CD4-positive, alpha-beta T cell (primary cell): ENCODE measurements at regions not wholly inside any gene's neighbourhood (a gene's known extent, or its start where the extent isn't known, plus 50 kb on each side); places are given as distances from the start of the nearest gene placed in this dataset.
"Not testable (repeated sequence)": the region's sequence is repeated elsewhere in the genome, so short reads cannot be mapped to it uniquely, and the experiment has no call there.

Source experiments
- ATAC-seq: fragments of 200-7000 bp; cut with Tn5 transposase; one replicate; pipeline ENCODE4 v1.10.0; 2022; ENCODE audit warnings: mild to moderate bottlenecking; ENCODE audit not compliant: poor library complexity
- CTCF ChIA-PET: fragments of 350-600 bp; sonication (Branson Sonifier 250); formaldehyde crosslinking; loops from one replicate; lab custom pipeline; 2021; ENCODE audit warnings: antibody characterized with exemption, inconsistent platforms; lab: Charles Lee
- POLR2A ChIA-PET: fragments of 350-600 bp; sonication (Branson Sonifier 250); formaldehyde crosslinking; loops from one replicate; lab custom pipeline; 2021; ENCODE audit warnings: antibody characterized with exemption, inconsistent platforms; lab: Charles Lee
- DNase-seq, 14 experiments: peaks; one replicate each; pipeline ENCODE4 v3.0.0-alpha.2; 2013 to 2020; ENCODE audit warnings: mixed read lengths in 2 of 14
- H3K27ac ChIP-seq, 2 donors: one replicate each; pipeline versions ENCODE4 v1.5.1 to v1.7.0; 2013; ENCODE audit warnings: low read length in 2 of 2, low read depth in 1 of 2, mild to moderate bottlenecking in 1 of 2
- H3K27me3 ChIP-seq, 2 experiments: 1 replicate in 1 of 2; 2 replicates in 1 of 2; pipeline versions ENCODE4 v1.6.1 to v1.7.0; 2013; ENCODE audit warnings: low read length in 2 of 2, control low read depth in 1 of 2, mild to moderate bottlenecking in 1 of 2, moderate library complexity in 1 of 2; ENCODE audit not compliant: insufficient read depth in 2 of 2, control insufficient read depth in 1 of 2
- H3K36me3 ChIP-seq: one replicate; pipeline ENCODE4 v1.6.1; 2013; ENCODE audit warnings: low read length, control low read depth; ENCODE audit not compliant: insufficient read depth
- H3K4me1 ChIP-seq: one replicate; pipeline ENCODE4 v1.6.1; 2013; ENCODE audit warnings: low read length, control low read depth; ENCODE audit not compliant: insufficient read depth
- H3K4me3 ChIP-seq: one replicate; pipeline ENCODE4 v1.5.1; 2013; ENCODE audit warnings: mild to moderate bottlenecking, low read length, moderate library complexity
- H3K9me3 ChIP-seq, 2 experiments: 1 replicate in 1 of 2; 2 replicates in 1 of 2; pipeline versions ENCODE4 v1.6.1 to v1.7.0; 2013; ENCODE audit warnings: low read length in 2 of 2, mild to moderate bottlenecking in 2 of 2, control low read depth in 1 of 2, moderate library complexity in 1 of 2; ENCODE audit not compliant: control insufficient read depth in 1 of 2, insufficient read depth in 1 of 2
- H3K27ac Mint-ChIP-seq: one replicate; pipeline ENCODE4 v1.8.0; 2020; ENCODE audit warnings: mixed read lengths
- H3K27me3 Mint-ChIP-seq: one replicate; pipeline ENCODE4 v1.8.0; 2021; ENCODE audit warnings: mixed read lengths
- H3K36me3 Mint-ChIP-seq: one replicate; pipeline ENCODE4 v1.8.0; 2021; ENCODE audit warnings: low read depth, mixed read lengths
- H3K4me1 Mint-ChIP-seq: one replicate; pipeline ENCODE4 v1.8.0; 2021; ENCODE audit warnings: low read depth, mixed read lengths
- H3K4me3 Mint-ChIP-seq: one replicate; pipeline ENCODE4 v1.8.0; 2020; ENCODE audit warnings: mild to moderate bottlenecking, mixed read lengths
- H3K9me3 Mint-ChIP-seq: one replicate; pipeline ENCODE4 v1.8.0; 2020; ENCODE audit warnings: mixed read lengths
- CTCF ChIP-seq: fragments of 200-600 bp; IDR thresholded peaks from one replicate; pipeline ENCODE4 v1.8.0; 2022; ENCODE audit warnings: antibody characterized with exemption, mild to moderate bottlenecking
- intact Hi-C, 2 experiments: fragments of 100-400 bp; cut with DNase I in 1 of 2; cut with micrococcal nuclease in 1 of 2; formaldehyde crosslinking; loops; one replicate each; pipeline versions ENCODE4 v1.15.1 to v1.9.0; 2023 to 2025; cut with DNase I, micrococcal nuclease

DNA sequence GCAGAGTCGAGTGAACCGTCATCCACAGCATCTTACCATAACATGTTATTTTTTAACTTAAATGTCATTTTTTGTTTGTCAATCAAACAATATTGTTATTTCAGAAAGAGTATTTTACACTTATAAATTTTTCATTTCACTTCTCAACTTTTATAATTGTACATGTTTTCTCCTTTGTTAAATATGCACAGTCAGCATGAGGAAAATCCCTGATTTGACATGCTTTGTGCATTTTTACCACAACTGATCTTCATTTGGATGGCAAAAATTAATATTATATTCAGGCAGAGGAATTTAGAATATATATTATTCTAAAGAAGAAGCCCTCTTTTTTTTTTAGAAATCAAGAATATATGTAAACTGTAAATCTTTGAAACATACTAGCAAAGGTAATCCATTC is 958.0 kb upstream of the PCDH7 start:
- H3K36me3 ChIP-seq, result no peaks in the 10 kb centered on the region
- H3K4me1 ChIP-seq, result no peaks in the 10 kb centered on the region
- Mint-ChIP-seq H3K27ac (no peak overlapping the region), H3K4me1 (no peaks in the 10 kb centered on the region), H3K36me3 (no peaks in the 10 kb centered on the region), H3K9me3 (no peaks in the 10 kb centered on the region), H3K4me3 (no peak overlapping the region), H3K27me3 (no peaks in the 10 kb centered on the region)
- ChIA-PET POLR2A (no interaction called here), CTCF (no interaction called here)
- DNase-seq (no peak), ATAC-seq (no peak)
- no peak overlapping the region for H3K27ac ChIP-seq
- intact Hi-C loops, result no loop called here
- TF ChIP-seq CTCF, result no peak
- H3K4me3 ChIP-seq, result no peak overlapping the region
- no peaks in the 10 kb centered on the region for H3K27me3 ChIP-seq
- H3K9me3 ChIP-seq, result peaks cover 0 to 7% of the 10 kb centered on the region in 2 experiments

DNA sequence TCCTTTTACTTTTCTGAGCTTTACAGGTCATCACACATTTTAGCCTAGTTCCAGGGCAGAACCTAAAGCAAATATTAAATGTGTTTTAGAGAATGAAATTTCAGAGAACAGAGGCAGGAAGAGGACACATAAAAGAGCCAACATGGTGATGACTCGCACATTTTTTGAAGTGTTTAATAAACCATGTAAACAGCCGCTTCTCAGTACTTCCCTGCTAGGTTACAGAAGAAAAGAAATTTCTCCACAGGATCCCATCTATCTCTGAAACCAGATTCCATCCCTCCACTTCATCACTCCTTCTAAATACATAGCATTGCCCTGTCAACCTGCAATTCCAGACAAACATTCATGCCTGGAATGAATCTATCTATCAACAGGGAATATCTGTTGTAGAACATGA is 949.5 kb upstream of the PCDH7 start:
- no peak overlapping the region for H3K4me3 ChIP-seq
- no peaks in the 10 kb centered on the region for H3K27me3 ChIP-seq
- no peak for DNase-seq
- H3K4me1 ChIP-seq, result no peaks in the 10 kb centered on the region
- Mint-ChIP-seq H3K36me3 (no peaks in the 10 kb centered on the region), H3K27ac (no peak overlapping the region), H3K4me3 (no peak overlapping the region), H3K27me3 (no peaks in the 10 kb centered on the region), H3K9me3 (peaks cover 18% of the 10 kb centered on the region), H3K4me1 (no peaks in the 10 kb centered on the region)
- no peak for ATAC-seq
- ChIA-PET CTCF (no interaction called here), POLR2A (no interaction called here)
- H3K9me3 ChIP-seq, result no peaks in the 10 kb centered on the region
- H3K36me3 ChIP-seq, result no peaks in the 10 kb centered on the region
- no peak overlapping the region for H3K27ac ChIP-seq
- TF ChIP-seq CTCF, result no peak
- intact Hi-C loops, result no loop called here

- POLR2A ChIA-PET, H3K4me3 Mint-ChIP-seq: not testable (repeated sequence)
Measured at GRCh38 chr4:29788123-29788522, 932.0 kb upstream of the PCDH7 start.

GRCh38 chr4:29805245-29805644 is 914.9 kb upstream of the PCDH7 start:
- intact Hi-C loops, result no loop called here
- Histone ChIP-seq H3K27me3 (no peaks in the 10 kb centered on the region), H3K4me3 (no peak overlapping the region), H3K27ac (no peak overlapping the region), H3K4me1 (no peaks in the 10 kb centered on the region), H3K36me3 (no peaks in the 10 kb centered on the region), H3K9me3 (peaks cover 0 to 21% of the 10 kb centered on the region in 2 experiments)
- DNase-seq (no peak), ATAC-seq (no peak)
- POLR2A ChIA-PET, result no interaction called here
- no peaks in the 10 kb centered on the region for H3K36me3 Mint-ChIP-seq
- H3K4me1 Mint-ChIP-seq, result no peaks in the 10 kb centered on the region
- TF ChIP-seq CTCF, result no peak
- no peak overlapping the region for H3K27ac Mint-ChIP-seq
- no peak overlapping the region for H3K4me3 Mint-ChIP-seq
- CTCF ChIA-PET, result no interaction called here
- peaks cover 8% of the 10 kb centered on the region for H3K9me3 Mint-ChIP-seq
- no peaks in the 10 kb centered on the region for H3K27me3 Mint-ChIP-seq

More at GRCh38 chr4:29788123-29788522, 932.0 kb upstream of the PCDH7 start:
- H3K27ac Mint-ChIP-seq, H3K4me3 ChIP-seq, H3K36me3 ChIP-seq, H3K27me3 ChIP-seq, H3K27me3 Mint-ChIP-seq, H3K4me1 Mint-ChIP-seq, intact Hi-C loops, H3K36me3 Mint-ChIP-seq, ATAC-seq, H3K9me3 ChIP-seq, CTCF ChIA-PET, H3K27ac ChIP-seq, H3K4me1 ChIP-seq, DNase-seq: not testable (repeated sequence)
- peaks cover 18% of the 10 kb centered on the region for H3K9me3 Mint-ChIP-seq
